Mesenchymal stem cell (in vitro differentiated cells and primary cell): ENCODE measurements at regions not wholly inside any gene's neighbourhood (a gene's known extent, or its start where the extent isn't known, plus 50 kb on each side); places are given as distances from the start of the nearest gene placed in this dataset.
A peak's percentile ranks its signal among the peaks of the same experiment; 100 is the strongest.

Source experiments
- DNase-seq: peaks from one replicate; pipeline ENCODE4 v3.0.0-alpha.2; 2013
- H2AFZ ChIP-seq: one replicate; pipeline ENCODE4 v1.6.1; 2013; ENCODE audit warnings: low read depth, mild to moderate bottlenecking, control low read depth, inconsistent platforms, low read length, moderate library complexity
- H2AK5ac ChIP-seq: 2 replicates; pipeline ENCODE4 v1.6.1; 2013; ENCODE audit warnings: low read length, moderate library complexity, mild to moderate bottlenecking, inconsistent platforms; ENCODE audit not compliant: severe bottlenecking
- H2BK120ac ChIP-seq: one replicate; pipeline ENCODE4 v1.6.1; 2013; ENCODE audit warnings: low read depth, mild to moderate bottlenecking, inconsistent platforms, low read length, moderate library complexity
- H2BK12ac ChIP-seq, 2 experiments: one replicate each; pipeline ENCODE4 v1.6.1; 2013; ENCODE audit warnings: inconsistent platforms in 2 of 2, low read length in 2 of 2, mild to moderate bottlenecking in 2 of 2, moderate library complexity in 2 of 2, control low read depth in 1 of 2
- H2BK15ac ChIP-seq: one replicate; pipeline ENCODE4 v1.6.1; 2013; ENCODE audit warnings: mild to moderate bottlenecking, low read depth, inconsistent platforms; ENCODE audit not compliant: poor library complexity, severe bottlenecking
- H2BK5ac ChIP-seq: 2 replicates; pipeline ENCODE4 v1.6.1; 2013; ENCODE audit warnings: low read depth, mild to moderate bottlenecking, low read length, control low read depth, inconsistent platforms; ENCODE audit not compliant: poor library complexity, severe bottlenecking
- H3K14ac ChIP-seq, 2 experiments: one replicate each; pipeline ENCODE4 v1.6.1; 2013; ENCODE audit warnings: inconsistent platforms in 2 of 2, low read length in 2 of 2, control low read depth in 1 of 2, mild to moderate bottlenecking in 1 of 2, moderate library complexity in 1 of 2
- H3K18ac ChIP-seq, 2 experiments: one replicate each; pipeline ENCODE4 v1.6.1; 2013; ENCODE audit warnings: inconsistent platforms in 2 of 2, low read length in 2 of 2, control low read depth in 1 of 2, low read depth in 1 of 2, mild to moderate bottlenecking in 1 of 2
- H3K23ac ChIP-seq, 2 experiments: one replicate each; pipeline ENCODE4 v1.6.1; 2013; ENCODE audit warnings: inconsistent platforms in 2 of 2, low read length in 2 of 2, mild to moderate bottlenecking in 2 of 2, moderate library complexity in 2 of 2, control low read depth in 1 of 2
- H3K27ac ChIP-seq: 2 replicates; pipeline ENCODE4 v1.5.1; 2013; ENCODE audit warnings: mild to moderate bottlenecking, moderate library complexity, low read length, control low read depth, inconsistent platforms; ENCODE audit not compliant: poor library complexity, severe bottlenecking
- H3K27me3 ChIP-seq, 2 experiments: 2 replicates each; pipeline versions ENCODE4 v1.6.1 to v1.7.0; 2013; ENCODE audit warnings: low read length in 2 of 2, mild to moderate bottlenecking in 2 of 2, moderate library complexity in 2 of 2, control low read depth in 1 of 2, inconsistent platforms in 1 of 2; ENCODE audit not compliant: control insufficient read depth in 1 of 2, insufficient read depth in 1 of 2
- H3K36me3 ChIP-seq, 2 experiments: 2 replicates each; pipeline versions ENCODE4 v1.6.1 to v1.7.0; 2013; ENCODE audit warnings: low read length in 2 of 2, control low read depth in 1 of 2, inconsistent platforms in 1 of 2, low read depth in 1 of 2, mild to moderate bottlenecking in 1 of 2; ENCODE audit not compliant: insufficient read depth in 2 of 2, control insufficient read depth in 1 of 2
- H3K4ac ChIP-seq, 2 experiments: one replicate each; pipeline ENCODE4 v1.6.1; 2013; ENCODE audit warnings: inconsistent platforms in 2 of 2, low read length in 2 of 2, mild to moderate bottlenecking in 2 of 2, moderate library complexity in 2 of 2, control low read depth in 1 of 2, low read depth in 1 of 2
- H3K4me1 ChIP-seq: 2 replicates; pipeline ENCODE4 v1.6.1; 2013; ENCODE audit warnings: low read depth, low read length, control low read depth; ENCODE audit not compliant: control insufficient read depth, insufficient read depth
- H3K4me2 ChIP-seq: 2 replicates; pipeline ENCODE4 v1.6.1; 2013; ENCODE audit warnings: low read length, mild to moderate bottlenecking, inconsistent platforms; ENCODE audit not compliant: poor library complexity, severe bottlenecking
- H3K4me3 ChIP-seq, 2 experiments: 2 replicates each; pipeline versions ENCODE4 v1.5.1 to v1.7.0; 2013; ENCODE audit warnings: low read length in 2 of 2, mild to moderate bottlenecking in 2 of 2, control low read depth in 1 of 2, low read depth in 1 of 2; ENCODE audit not compliant: insufficient read depth in 1 of 2
- H3K79me1 ChIP-seq: replicated peaks from 2 replicates; pipeline ENCODE4 v1.6.1; 2013; ENCODE audit warnings: mild to moderate bottlenecking, control low read depth, low read length, inconsistent platforms; ENCODE audit not compliant: poor library complexity, severe bottlenecking
- H3K9ac ChIP-seq: 2 replicates; pipeline ENCODE4 v1.7.0; 2013; ENCODE audit warnings: mild to moderate bottlenecking, low read length, moderate library complexity
- H3K9me3 ChIP-seq: 2 replicates; pipeline ENCODE4 v1.7.0; 2013; ENCODE audit warnings: mild to moderate bottlenecking, low read length; ENCODE audit not compliant: control insufficient read depth
- H4K8ac ChIP-seq: one replicate; pipeline ENCODE4 v1.6.1; 2013; ENCODE audit warnings: inconsistent platforms, mild to moderate bottlenecking, low read length, moderate library complexity
- H4K91ac ChIP-seq: one replicate; pipeline ENCODE4 v1.6.1; 2013; ENCODE audit warnings: mild to moderate bottlenecking, low read length, inconsistent platforms
- WGBS: methylation state at CpG from one replicate; pipeline ENCODE4 v1.1.7; 2013; ENCODE audit warnings: mixed read lengths; 5-methylcytosine and 5-hydroxymethylcytosine counted together

- no peak overlapping the region for H3K27ac ChIP-seq
- H3K18ac ChIP-seq: no peak overlapping the region
- H4K91ac ChIP-seq: no peak overlapping the region
- no peak overlapping the region for H2AFZ ChIP-seq
- no peaks in the 10 kb centered on the region for H3K79me1 ChIP-seq
- no peak overlapping the region for H3K4me3 ChIP-seq
- H3K27me3 ChIP-seq: no peaks in the 10 kb centered on the region
- DNase-seq: no peak
- H3K4me1 ChIP-seq: no peaks in the 10 kb centered on the region
- no peak overlapping the region for H2BK15ac ChIP-seq
- no peak overlapping the region for H3K14ac ChIP-seq
- no peak overlapping the region for H3K4ac ChIP-seq
- no peak overlapping the region for H3K4me2 ChIP-seq
- no peaks in the 10 kb centered on the region for H3K36me3 ChIP-seq
- no peak overlapping the region for H2AK5ac ChIP-seq
- H3K9ac ChIP-seq: no peak overlapping the region
- no peak overlapping the region for H2BK120ac ChIP-seq
- no peak overlapping the region for H2BK12ac ChIP-seq
- H2BK5ac ChIP-seq: no peak overlapping the region
- H3K23ac ChIP-seq: no peak overlapping the region
- no peaks in the 10 kb centered on the region for H3K9me3 ChIP-seq
- no peak overlapping the region for H4K8ac ChIP-seq
- 92% methylated on average over 5 of the region's 5 CpGs for WGBS
Observed at GRCh38 chr10:4561296-4561695, 264.7 kb upstream of the AKR1E2 start.

GRCh38 chr10:4557469-4557868, 268.5 kb upstream of the AKR1E2 start:
- H2BK5ac ChIP-seq: no peak overlapping the region
- H3K4me3 ChIP-seq: no peak overlapping the region
- H3K79me1 ChIP-seq: no peaks in the 10 kb centered on the region
- H3K4ac ChIP-seq: no peak overlapping the region
- no peaks in the 10 kb centered on the region for H3K9me3 ChIP-seq
- DNase-seq: no peak
- H2BK15ac ChIP-seq: no peak overlapping the region
- H3K14ac ChIP-seq: peak overlapping the region in 1 of 2 experiments; percentile 23
- no peak overlapping the region for H3K18ac ChIP-seq
- H3K36me3 ChIP-seq: no peaks in the 10 kb centered on the region
- H4K91ac ChIP-seq: no peak overlapping the region
- no peak overlapping the region for H2AFZ ChIP-seq
- WGBS: 95% methylated on average over 13 of the region's 13 CpGs
- no peak overlapping the region for H3K27ac ChIP-seq
- H3K23ac ChIP-seq: no peak overlapping the region
- H2AK5ac ChIP-seq: no peak overlapping the region
- H2BK120ac ChIP-seq: no peak overlapping the region
- no peak overlapping the region for H4K8ac ChIP-seq
- no peaks in the 10 kb centered on the region for H3K27me3 ChIP-seq
- no peak overlapping the region for H3K4me2 ChIP-seq
- no peak overlapping the region for H2BK12ac ChIP-seq
- H3K4me1 ChIP-seq: no peaks in the 10 kb centered on the region
- no peak overlapping the region for H3K9ac ChIP-seq

DNA sequence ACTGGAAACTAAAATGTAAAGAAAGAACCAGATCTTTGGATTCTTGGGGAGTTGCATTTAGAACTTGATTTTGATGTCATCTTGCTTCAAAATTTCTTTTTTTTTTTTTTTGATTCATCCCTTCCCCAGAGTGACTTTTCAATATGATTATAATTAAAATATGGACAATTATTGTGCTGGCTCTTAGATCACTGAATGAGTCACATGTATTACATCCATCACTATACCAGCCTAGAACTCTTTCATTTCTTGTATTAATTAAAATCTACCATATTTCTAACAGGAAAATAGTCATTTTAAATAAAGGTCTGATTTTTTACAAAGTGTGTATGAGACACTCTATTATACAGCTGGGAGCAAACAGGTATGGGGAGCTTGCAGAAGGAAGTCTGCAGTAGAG, 269.5 kb upstream of the AKR1E2 start:
- Histone ChIP-seq H3K27ac (no peak overlapping the region), H3K36me3 (no peaks in the 10 kb centered on the region), H3K4me2 (no peak overlapping the region), H2BK120ac (no peak overlapping the region), H3K9ac (no peak overlapping the region), H4K91ac (no peak overlapping the region), H2AK5ac (no peak overlapping the region), H2BK12ac (no peak overlapping the region), H3K4me1 (no peaks in the 10 kb centered on the region), H3K4ac (no peak overlapping the region), H3K79me1 (no peaks in the 10 kb centered on the region), H3K23ac (no peak overlapping the region), H3K27me3 (no peaks in the 10 kb centered on the region), H3K4me3 (no peak overlapping the region), H3K14ac (no peak overlapping the region), H3K18ac (no peak overlapping the region), H2BK5ac (no peak overlapping the region), H2BK15ac (no peak overlapping the region), H2AFZ (no peak overlapping the region), H3K9me3 (no peaks in the 10 kb centered on the region), H4K8ac (no peak overlapping the region)
- no peak for DNase-seq

GRCh38 chr10:4555920-4556319, 270.1 kb upstream of the AKR1E2 start:
- H3K4me1 ChIP-seq: no peaks in the 10 kb centered on the region
- no peak overlapping the region for H2BK12ac ChIP-seq
- no peak overlapping the region for H2BK5ac ChIP-seq
- no peaks in the 10 kb centered on the region for H3K9me3 ChIP-seq
- H2AK5ac ChIP-seq: no peak overlapping the region
- no peak overlapping the region for H3K23ac ChIP-seq
- H3K36me3 ChIP-seq: no peaks in the 10 kb centered on the region
- H3K18ac ChIP-seq: no peak overlapping the region
- no peak overlapping the region for H2AFZ ChIP-seq
- peak overlapping the region; percentile 69 for H4K8ac ChIP-seq
- no peaks in the 10 kb centered on the region for H3K79me1 ChIP-seq
- no peaks in the 10 kb centered on the region for H3K27me3 ChIP-seq
- H4K91ac ChIP-seq: no peak overlapping the region
- no peak overlapping the region for H2BK15ac ChIP-seq
- H3K9ac ChIP-seq: no peak overlapping the region
- H3K14ac ChIP-seq: no peak overlapping the region
- no peak overlapping the region for H3K4me3 ChIP-seq
- H3K4me2 ChIP-seq: no peak overlapping the region
- H3K4ac ChIP-seq: no peak overlapping the region
- DNase-seq: no peak
- 74% methylated on average over 3 of the region's 3 CpGs for WGBS
- no peak overlapping the region for H2BK120ac ChIP-seq
- no peak overlapping the region for H3K27ac ChIP-seq
